Peyer's patch (tissue), 4 donors: ENCODE measurements at regions not wholly inside any gene's neighbourhood (a gene's known extent, or its start where the extent isn't known, plus 50 kb on each side); places are given as distances from the start of the nearest gene placed in this dataset.

Source experiments
- POLR2A ChIP-seq, 2 donors: fragments of 450-650 bp; IDR thresholded peaks; one replicate each; pipeline ENCODE4 v1.5.1; 2017; ENCODE audit warnings: antibody characterized with exemption in 2 of 2, mild to moderate bottlenecking in 2 of 2, moderate library complexity in 2 of 2
- TF ChIP-seq, protein P1 (sequence below), 6 experiments: fragments of 450-650 bp in 4 of 6; fragments of 200-600 bp in 2 of 6; sonication (generic) in 1 of 6; IDR thresholded peaks; one replicate each; pipeline ENCODE4 v1.5.1; 2017 to 2019; ENCODE audit warnings: antibody characterized with exemption in 6 of 6, mild to moderate bottlenecking in 3 of 6, moderate library complexity in 1 of 6

DNA sequence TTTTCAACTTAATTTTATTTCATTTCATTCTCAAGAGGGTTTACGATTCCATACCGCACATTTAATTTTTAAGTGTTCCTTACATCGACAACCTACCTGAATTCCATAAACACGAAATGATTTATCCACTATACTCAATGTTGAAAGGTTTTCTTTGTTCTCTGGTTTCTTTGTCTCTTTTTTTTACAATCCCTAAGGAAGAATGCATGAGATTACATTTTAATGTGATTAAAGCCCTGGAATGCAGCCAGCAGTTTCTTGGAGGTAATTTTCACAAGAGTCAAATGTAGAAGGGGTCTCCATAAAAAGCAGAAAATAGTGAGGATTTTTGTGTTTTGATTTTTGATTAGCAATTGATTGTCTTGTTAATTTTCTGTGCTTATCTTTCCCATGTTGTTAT is 59.2 kb upstream of the ADCY1 start:
- TF ChIP-seq POLR2A (IDR thresholded peaks at IDR 0.05), result no peak
- TF ChIP-seq, protein P1, sequence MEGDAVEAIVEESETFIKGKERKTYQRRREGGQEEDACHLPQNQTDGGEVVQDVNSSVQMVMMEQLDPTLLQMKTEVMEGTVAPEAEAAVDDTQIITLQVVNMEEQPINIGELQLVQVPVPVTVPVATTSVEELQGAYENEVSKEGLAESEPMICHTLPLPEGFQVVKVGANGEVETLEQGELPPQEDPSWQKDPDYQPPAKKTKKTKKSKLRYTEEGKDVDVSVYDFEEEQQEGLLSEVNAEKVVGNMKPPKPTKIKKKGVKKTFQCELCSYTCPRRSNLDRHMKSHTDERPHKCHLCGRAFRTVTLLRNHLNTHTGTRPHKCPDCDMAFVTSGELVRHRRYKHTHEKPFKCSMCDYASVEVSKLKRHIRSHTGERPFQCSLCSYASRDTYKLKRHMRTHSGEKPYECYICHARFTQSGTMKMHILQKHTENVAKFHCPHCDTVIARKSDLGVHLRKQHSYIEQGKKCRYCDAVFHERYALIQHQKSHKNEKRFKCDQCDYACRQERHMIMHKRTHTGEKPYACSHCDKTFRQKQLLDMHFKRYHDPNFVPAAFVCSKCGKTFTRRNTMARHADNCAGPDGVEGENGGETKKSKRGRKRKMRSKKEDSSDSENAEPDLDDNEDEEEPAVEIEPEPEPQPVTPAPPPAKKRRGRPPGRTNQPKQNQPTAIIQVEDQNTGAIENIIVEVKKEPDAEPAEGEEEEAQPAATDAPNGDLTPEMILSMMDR (IDR thresholded peaks at IDR 0.05), result no peak
